ENCODE measurements at regions not wholly inside any gene's neighbourhood (a gene's known extent, or its start where the extent isn't known, plus 50 kb on each side); places are given as distances from the start of the nearest gene placed in this dataset.

DNA sequence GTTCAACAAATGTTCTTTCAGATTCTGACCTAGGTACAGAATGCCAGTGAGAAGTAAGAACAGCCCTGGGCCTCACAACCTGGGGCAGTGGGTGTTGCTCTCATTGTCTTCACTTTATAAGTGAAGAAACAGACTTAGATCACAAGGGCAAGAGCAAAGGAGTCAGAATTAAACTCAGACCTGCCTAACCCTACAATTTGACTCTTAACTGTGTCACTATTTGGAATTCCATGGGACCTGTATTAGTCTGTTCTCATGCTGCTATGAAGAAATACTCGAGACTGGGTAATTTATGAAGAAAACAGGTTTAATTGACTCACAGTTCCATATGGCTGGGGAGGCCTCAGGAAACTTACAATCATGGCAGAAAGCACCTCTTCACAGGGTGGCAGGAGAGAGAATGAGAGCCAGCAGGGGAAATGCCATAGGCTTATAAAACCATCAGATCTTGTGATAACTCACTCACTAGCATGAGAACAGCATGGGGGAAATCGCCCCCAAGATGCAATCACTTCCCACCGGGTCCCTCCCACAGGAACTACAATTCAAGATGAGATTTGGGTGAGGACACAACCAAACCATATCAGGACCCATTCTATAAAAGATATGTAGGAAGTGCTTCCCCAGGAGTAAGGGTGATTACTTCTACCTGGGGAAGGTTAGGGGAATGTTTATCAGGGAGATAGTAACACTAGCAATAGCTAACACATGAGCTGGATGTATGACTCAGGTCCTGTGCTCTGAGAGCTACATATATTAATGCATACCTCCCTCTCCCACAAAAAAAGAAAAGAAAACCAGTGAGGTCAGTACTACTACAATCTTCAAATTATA, 270.1 kb downstream of the SOX9 start:
- no peaks in the 10 kb centered on the region for H3K36me3 ChIP-seq (ENCODE audit: control insufficient read depth, insufficient read depth, low read length)
- H3K9me3 ChIP-seq (ENCODE audit: control insufficient read depth, insufficient read depth, low read depth, low read length) = no peaks in the 10 kb centered on the region
- no peak overlapping the region for H3K27ac ChIP-seq (ENCODE audit: low read depth, low read length)
- H3K4me1 ChIP-seq (ENCODE audit: control insufficient read depth, insufficient read depth, low read length) = peaks cover 20% of the 10 kb centered on the region
- H3K9ac ChIP-seq (ENCODE audit: low read length) = no peak overlapping the region
- no peak overlapping the region for H3K4me3 ChIP-seq (ENCODE audit: low read depth, low read length)
- no peaks in the 10 kb centered on the region for H3K27me3 ChIP-seq (ENCODE audit: control insufficient read depth, insufficient read depth, low read length)

DNA sequence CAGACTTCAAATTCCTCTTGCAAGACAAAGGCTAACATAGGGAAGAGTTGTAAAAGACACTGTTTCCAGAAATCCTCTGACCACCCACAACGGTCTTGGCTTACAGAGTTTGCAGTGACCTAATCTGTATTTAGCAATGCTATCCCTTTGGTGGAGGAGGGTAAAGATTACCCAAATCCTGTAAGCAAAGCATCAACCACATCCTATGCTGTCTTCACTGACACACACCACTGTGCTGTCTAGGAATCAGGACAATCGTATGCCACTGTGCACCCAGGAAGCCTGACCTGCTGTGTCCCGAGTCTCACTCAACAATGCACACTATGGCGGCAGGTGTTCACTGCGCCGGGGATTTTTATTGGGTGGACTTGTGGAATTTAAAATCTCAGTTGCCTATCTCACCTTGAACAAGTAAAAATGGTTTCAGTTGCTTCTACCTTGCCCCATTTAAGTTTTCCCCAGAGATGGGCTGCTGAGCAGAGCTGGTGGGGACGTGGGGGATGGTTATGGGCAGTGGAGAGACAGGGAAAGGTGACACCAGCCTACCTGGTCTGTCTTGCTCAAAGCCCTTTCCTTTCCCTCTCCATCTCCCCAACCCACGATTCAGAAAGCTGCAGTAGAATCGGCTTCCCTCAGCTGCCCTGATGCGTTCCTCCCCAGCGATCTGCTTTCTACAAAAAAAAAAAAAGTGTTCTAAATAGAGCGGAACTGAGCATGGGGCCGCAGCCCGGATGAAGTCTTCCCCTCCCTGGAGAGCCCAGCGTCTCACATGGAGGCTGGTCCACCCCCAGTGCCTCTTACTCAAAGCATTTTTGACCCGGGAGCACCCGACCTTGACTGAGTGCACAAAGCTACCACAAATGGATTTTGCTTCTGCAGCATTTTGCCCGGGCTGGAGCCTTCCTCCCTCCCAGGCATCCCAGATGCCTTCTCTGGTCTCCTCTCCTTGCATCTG, 271.5 kb downstream of the SOX9 start:
- Histone ChIP-seq H3K36me3 (ENCODE audit: control insufficient read depth, insufficient read depth, low read length) (no peaks in the 10 kb centered on the region), H3K27ac (ENCODE audit: low read depth, low read length) (no peak overlapping the region), H3K27me3 (ENCODE audit: control insufficient read depth, insufficient read depth, low read length) (no peaks in the 10 kb centered on the region), H3K4me3 (ENCODE audit: low read depth, low read length) (no peak overlapping the region), H3K4me1 (ENCODE audit: control insufficient read depth, insufficient read depth, low read length) (peaks cover 11% of the 10 kb centered on the region), H3K9ac (ENCODE audit: low read length) (no peak overlapping the region), H3K9me3 (ENCODE audit: control insufficient read depth, insufficient read depth, low read depth, low read length) (no peaks in the 10 kb centered on the region)

DNA sequence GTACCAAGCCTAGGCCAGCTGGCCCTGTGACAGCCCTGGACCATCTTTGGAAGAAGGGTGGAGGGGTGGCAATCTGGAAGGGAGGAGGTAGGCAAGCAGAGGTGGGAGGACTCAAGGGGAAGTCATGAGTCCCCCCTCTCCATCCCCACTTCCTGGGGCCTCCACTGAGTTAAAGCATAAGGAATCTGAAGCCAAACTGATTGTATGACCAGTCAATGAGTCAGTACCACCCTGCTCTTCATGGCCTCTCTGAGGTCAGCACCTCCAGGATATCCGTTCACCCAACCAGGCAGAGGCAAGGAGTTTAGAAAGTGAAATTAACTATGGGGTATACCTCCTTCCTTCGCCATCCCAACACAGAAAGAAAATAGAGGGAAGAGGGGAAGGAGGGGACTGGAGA, 272.7 kb downstream of the SOX9 start:
- Histone ChIP-seq H3K4me3 (ENCODE audit: low read depth, low read length) (no peak overlapping the region), H3K9ac (ENCODE audit: low read length) (no peak overlapping the region), H3K4me1 (ENCODE audit: control insufficient read depth, insufficient read depth, low read length) (peaks cover 6% of the 10 kb centered on the region; the same call in 1 of the 2 replicates), H3K36me3 (ENCODE audit: control insufficient read depth, insufficient read depth, low read length) (no peaks in the 10 kb centered on the region), H3K9me3 (ENCODE audit: control insufficient read depth, insufficient read depth, low read depth, low read length) (no peaks in the 10 kb centered on the region), H3K27me3 (ENCODE audit: control insufficient read depth, insufficient read depth, low read length) (no peaks in the 10 kb centered on the region), H3K27ac (ENCODE audit: low read depth, low read length) (no peak overlapping the region)

DNA sequence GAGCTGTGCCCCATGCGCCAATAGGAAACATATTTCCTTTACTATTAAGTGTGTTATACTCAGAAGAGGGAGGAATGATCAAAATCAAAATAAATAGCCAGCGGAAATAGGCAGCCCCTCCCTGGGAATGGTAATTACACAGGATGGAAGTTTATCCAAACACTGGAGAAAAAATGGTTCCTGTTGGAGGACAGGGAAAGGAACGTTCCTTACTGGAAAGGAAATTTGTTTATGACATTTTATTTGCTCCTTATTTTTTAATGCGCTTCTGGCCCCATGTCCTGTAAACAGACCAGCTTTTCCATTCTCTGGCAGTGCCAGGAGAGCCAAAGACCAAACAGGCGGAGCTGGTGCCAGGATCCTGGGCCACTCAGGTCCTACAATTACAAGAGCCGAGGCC, 273.7 kb downstream of the SOX9 start:
- Histone ChIP-seq H3K36me3 (ENCODE audit: control insufficient read depth, insufficient read depth, low read length) (no peaks in the 10 kb centered on the region), H3K9ac (ENCODE audit: low read length) (no peak overlapping the region), H3K27ac (ENCODE audit: low read depth, low read length) (no peak overlapping the region), H3K4me1 (ENCODE audit: control insufficient read depth, insufficient read depth, low read length) (peaks cover 6% of the 10 kb centered on the region; the same call in 1 of the 2 replicates), H3K9me3 (ENCODE audit: control insufficient read depth, insufficient read depth, low read depth, low read length) (no peaks in the 10 kb centered on the region), H3K27me3 (ENCODE audit: control insufficient read depth, insufficient read depth, low read length) (no peaks in the 10 kb centered on the region), H3K4me3 (ENCODE audit: low read depth, low read length) (no peak overlapping the region)

DNA sequence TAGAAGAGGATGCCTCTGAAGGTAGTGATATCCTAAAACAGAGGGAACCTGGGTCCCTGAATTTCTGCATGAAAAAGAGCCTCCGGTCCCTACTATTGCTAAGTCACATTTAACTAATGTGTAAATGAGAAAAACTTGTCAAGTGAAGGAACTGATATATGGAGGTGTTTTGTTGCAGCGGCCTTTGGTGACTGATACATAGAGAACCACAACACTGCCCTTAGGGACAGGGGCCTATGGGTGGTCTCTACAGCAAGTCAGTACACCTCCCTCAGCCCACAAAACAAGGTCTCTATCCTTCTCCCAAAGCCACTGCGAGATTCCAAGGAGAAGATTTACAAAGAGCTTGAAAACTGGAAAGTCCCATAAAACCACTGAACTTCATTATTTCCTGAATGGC, 275.3 kb downstream of the SOX9 start:
- peaks cover 6% of the 10 kb centered on the region; the same call in 1 of the 2 replicates for H3K4me1 ChIP-seq (ENCODE audit: control insufficient read depth, insufficient read depth, low read length)
- H3K4me3 ChIP-seq (ENCODE audit: low read depth, low read length) = no peak overlapping the region
- H3K9me3 ChIP-seq (ENCODE audit: control insufficient read depth, insufficient read depth, low read depth, low read length) = no peaks in the 10 kb centered on the region
- H3K9ac ChIP-seq (ENCODE audit: low read length) = no peak overlapping the region
- H3K27me3 ChIP-seq (ENCODE audit: control insufficient read depth, insufficient read depth, low read length) = no peaks in the 10 kb centered on the region
- no peaks in the 10 kb centered on the region for H3K36me3 ChIP-seq (ENCODE audit: control insufficient read depth, insufficient read depth, low read length)
- no peak overlapping the region for H3K27ac ChIP-seq (ENCODE audit: low read depth, low read length)

DNA sequence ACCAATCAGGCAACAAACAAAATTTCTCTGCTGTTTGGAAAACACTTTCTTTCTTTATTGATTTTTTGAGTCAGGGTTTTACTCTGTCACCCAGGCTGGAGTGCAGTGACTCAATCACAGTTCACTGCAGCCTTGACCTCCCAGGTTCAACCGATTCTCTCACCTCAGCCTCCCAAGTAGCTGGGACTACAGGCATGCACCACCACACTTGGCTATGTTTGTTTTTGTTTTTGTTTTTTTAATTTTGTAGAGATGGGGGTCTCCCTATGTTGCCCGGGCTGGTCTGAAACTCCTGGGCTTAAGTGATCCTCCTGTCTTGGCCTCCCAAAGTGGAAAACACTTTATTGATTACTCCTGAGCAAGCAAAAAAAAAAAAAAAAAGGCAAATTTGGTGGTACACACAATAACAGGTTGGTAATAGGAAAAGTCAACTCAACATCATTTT, 276.4 kb downstream of the SOX9 start:
- no peak overlapping the region for H3K27ac ChIP-seq (ENCODE audit: low read depth, low read length)
- no peaks in the 10 kb centered on the region for H3K9me3 ChIP-seq (ENCODE audit: control insufficient read depth, insufficient read depth, low read depth, low read length)
- H3K4me1 ChIP-seq (ENCODE audit: control insufficient read depth, insufficient read depth, low read length) = peaks cover 6% of the 10 kb centered on the region; the same call in 1 of the 2 replicates
- H3K36me3 ChIP-seq (ENCODE audit: control insufficient read depth, insufficient read depth, low read length) = no peaks in the 10 kb centered on the region
- H3K9ac ChIP-seq (ENCODE audit: low read length) = no peak overlapping the region
- H3K4me3 ChIP-seq (ENCODE audit: low read depth, low read length) = no peak overlapping the region
- H3K27me3 ChIP-seq (ENCODE audit: control insufficient read depth, insufficient read depth, low read length) = no peaks in the 10 kb centered on the region

DNA sequence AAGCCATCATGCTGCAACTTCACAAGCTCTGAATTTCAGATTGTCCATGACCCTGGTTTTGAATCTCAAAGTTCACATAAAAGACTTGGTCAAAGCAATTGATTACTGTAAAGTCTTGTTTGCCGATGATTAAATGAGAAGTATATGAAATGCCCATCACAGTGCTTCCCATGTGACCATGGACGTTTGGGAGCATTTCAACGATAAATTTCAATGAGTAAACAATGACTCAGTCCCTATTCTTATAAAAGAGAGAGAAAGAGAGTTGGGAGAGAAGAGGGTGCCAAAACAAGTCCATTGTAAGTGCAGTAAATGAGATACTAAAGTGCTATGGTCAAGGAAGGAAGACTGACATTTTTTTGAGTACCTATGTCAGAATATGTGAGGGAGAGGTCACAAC, 276.9 kb downstream of the SOX9 start:
- Histone ChIP-seq H3K36me3 (ENCODE audit: control insufficient read depth, insufficient read depth, low read length) (no peaks in the 10 kb centered on the region), H3K4me1 (ENCODE audit: control insufficient read depth, insufficient read depth, low read length) (peaks cover 6% of the 10 kb centered on the region; the same call in 1 of the 2 replicates), H3K4me3 (ENCODE audit: low read depth, low read length) (no peak overlapping the region), H3K9me3 (ENCODE audit: control insufficient read depth, insufficient read depth, low read depth, low read length) (no peaks in the 10 kb centered on the region), H3K9ac (ENCODE audit: low read length) (no peak overlapping the region), H3K27ac (ENCODE audit: low read depth, low read length) (no peak overlapping the region), H3K27me3 (ENCODE audit: control insufficient read depth, insufficient read depth, low read length) (no peaks in the 10 kb centered on the region)

DNA sequence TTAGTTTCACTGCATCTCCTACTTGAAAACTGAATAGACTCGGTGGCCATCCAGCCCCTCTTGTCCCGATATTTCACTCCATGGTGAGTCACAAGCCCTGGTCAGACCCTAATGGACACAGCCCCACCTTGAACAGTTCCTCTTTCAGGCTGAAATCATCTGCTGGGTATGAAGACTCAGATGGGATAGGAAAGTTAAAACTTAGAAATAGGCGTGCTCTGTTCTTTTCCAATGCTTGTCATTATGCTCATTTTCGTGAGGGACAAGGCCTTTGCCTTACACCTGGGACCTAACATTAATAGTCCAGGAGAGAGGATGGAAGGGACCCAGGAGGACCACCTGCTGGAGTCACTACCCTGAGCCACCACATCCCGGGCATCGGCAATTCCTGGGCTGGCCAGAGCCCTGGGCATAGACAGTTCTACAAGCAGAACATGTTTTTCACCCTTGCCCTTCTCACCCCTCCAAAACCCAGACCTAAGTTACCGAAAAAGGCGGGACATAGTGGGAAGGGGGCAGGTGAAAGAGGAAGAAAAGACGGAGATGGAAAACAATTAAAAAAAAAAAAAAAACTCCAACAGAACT, 278.3 kb downstream of the SOX9 start:
- peaks cover under 1% of the 10 kb centered on the region; the same call in 1 of the 2 replicates for H3K4me1 ChIP-seq (ENCODE audit: control insufficient read depth, insufficient read depth, low read length)
- H3K9ac ChIP-seq (ENCODE audit: low read length) = no peak overlapping the region
- no peaks in the 10 kb centered on the region for H3K9me3 ChIP-seq (ENCODE audit: control insufficient read depth, insufficient read depth, low read depth, low read length)
- H3K27me3 ChIP-seq (ENCODE audit: control insufficient read depth, insufficient read depth, low read length) = peaks cover 5% of the 10 kb centered on the region; the same call in 1 of the 2 replicates
- H3K4me3 ChIP-seq (ENCODE audit: low read depth, low read length) = no peak overlapping the region
- H3K36me3 ChIP-seq (ENCODE audit: control insufficient read depth, insufficient read depth, low read length) = no peaks in the 10 kb centered on the region
- H3K27ac ChIP-seq (ENCODE audit: low read depth, low read length) = no peak overlapping the region

DNA sequence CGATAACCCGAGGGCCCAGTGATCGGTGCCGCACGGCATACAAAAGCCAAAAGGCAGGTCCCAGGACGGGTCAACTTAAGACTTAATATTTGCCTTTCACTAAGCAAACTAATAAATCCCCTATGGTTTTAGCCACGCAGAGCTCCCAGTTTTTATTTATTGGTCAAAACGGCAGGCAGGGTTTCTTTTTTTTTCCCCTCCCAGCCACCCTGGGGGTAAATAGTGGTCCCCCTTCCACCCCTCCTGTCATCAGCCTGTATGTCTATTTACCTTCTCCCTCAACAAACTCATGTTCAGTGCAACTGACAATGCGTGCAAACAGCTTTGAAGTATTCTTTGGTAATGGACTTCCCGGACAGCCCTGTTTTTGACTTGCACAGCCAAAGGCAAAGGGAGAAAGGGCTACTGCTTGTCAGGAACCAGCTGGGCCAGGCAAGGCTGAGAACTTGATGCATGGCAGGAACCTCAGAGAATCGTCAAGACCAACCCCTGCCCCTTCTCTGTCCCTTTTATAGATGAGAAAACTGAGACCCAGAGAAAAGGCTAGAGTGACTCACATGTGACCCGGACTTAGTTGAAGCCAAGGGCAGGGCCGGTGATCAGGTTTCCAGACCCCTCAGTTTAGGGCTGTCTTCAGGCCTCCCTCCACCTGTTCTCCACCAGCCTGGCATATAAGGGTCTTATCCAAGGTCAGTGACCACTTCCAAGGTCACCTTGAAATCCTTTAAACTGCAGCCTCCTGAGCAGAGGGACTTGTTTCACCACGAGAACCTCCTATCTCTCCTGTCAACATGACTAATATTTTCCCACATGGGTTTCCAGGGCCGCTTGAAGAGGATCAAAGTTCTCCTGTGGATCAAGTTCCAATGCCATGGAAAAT, 279.0 kb downstream of the SOX9 start:
- peaks cover 5% of the 10 kb centered on the region; the same call in 1 of the 2 replicates for H3K27me3 ChIP-seq (ENCODE audit: control insufficient read depth, insufficient read depth, low read length)
- H3K4me1 ChIP-seq (ENCODE audit: control insufficient read depth, insufficient read depth, low read length) = no peaks in the 10 kb centered on the region
- H3K4me3 ChIP-seq (ENCODE audit: low read depth, low read length) = no peak overlapping the region
- H3K27ac ChIP-seq (ENCODE audit: low read depth, low read length) = no peak overlapping the region
- H3K9me3 ChIP-seq (ENCODE audit: control insufficient read depth, insufficient read depth, low read depth, low read length) = no peaks in the 10 kb centered on the region
- H3K9ac ChIP-seq (ENCODE audit: low read length) = no peak overlapping the region
- H3K36me3 ChIP-seq (ENCODE audit: control insufficient read depth, insufficient read depth, low read length) = no peaks in the 10 kb centered on the region

DNA sequence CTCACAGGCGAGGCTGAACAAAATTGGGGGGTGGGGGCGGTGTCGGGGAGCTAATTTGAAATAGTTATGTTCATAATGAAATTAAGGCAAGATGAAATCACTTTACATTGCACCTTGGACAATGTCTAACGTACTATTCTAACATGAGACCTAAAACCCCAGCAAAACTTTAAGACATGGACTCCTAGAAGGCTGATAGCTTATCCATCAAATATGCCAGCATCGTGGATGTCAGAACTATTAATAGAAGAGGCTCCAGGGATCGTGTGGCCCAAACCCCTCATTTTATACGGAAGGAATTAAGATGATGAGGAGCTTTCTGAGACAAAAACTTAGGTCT, 279.6 kb downstream of the SOX9 start:
- H3K36me3 ChIP-seq (ENCODE audit: control insufficient read depth, insufficient read depth, low read length) = no peaks in the 10 kb centered on the region
- H3K27ac ChIP-seq (ENCODE audit: low read depth, low read length) = no peak overlapping the region
- H3K9me3 ChIP-seq (ENCODE audit: control insufficient read depth, insufficient read depth, low read depth, low read length) = no peaks in the 10 kb centered on the region
- H3K9ac ChIP-seq (ENCODE audit: low read length) = no peak overlapping the region
- H3K4me3 ChIP-seq (ENCODE audit: low read depth, low read length) = no peak overlapping the region
- H3K4me1 ChIP-seq (ENCODE audit: control insufficient read depth, insufficient read depth, low read length) = no peaks in the 10 kb centered on the region
- peaks cover 6% of the 10 kb centered on the region; the same call in 1 of the 2 replicates for H3K27me3 ChIP-seq (ENCODE audit: control insufficient read depth, insufficient read depth, low read length)

Measured in HUES6 (cell line).